Neuronal stem cell (in vitro differentiated cells): ENCODE measurements at regions not wholly inside any gene's neighbourhood (a gene's known extent, or its start where the extent isn't known, plus 50 kb on each side); places are given as distances from the start of the nearest gene placed in this dataset.
A peak's percentile ranks its signal among the peaks of the same experiment; 100 is the strongest.

Source experiments
- DNase-seq: peaks from one replicate; pipeline ENCODE4 v3.0.0-alpha.2; 2013; ENCODE audit warnings: low spot score
- H2AFZ ChIP-seq: one replicate; pipeline ENCODE4 v1.6.1; 2013; ENCODE audit warnings: mild to moderate bottlenecking, low read length, inconsistent platforms
- H2AK5ac ChIP-seq: 2 replicates; pipeline ENCODE4 v1.6.1; 2013; ENCODE audit warnings: low read depth, mild to moderate bottlenecking, inconsistent platforms, low read length, moderate library complexity, mixed read lengths
- H2BK120ac ChIP-seq: 2 replicates; pipeline ENCODE4 v1.6.1; 2013; ENCODE audit warnings: low read depth, mild to moderate bottlenecking, inconsistent platforms, low read length, moderate library complexity, mixed read lengths
- H2BK12ac ChIP-seq: one replicate; pipeline ENCODE4 v1.6.1; 2013; ENCODE audit warnings: low read length, inconsistent platforms
- H2BK15ac ChIP-seq: 2 replicates; pipeline ENCODE4 v1.6.1; 2013; ENCODE audit warnings: mild to moderate bottlenecking, low read length, inconsistent platforms, mixed read lengths
- H2BK5ac ChIP-seq: one replicate; pipeline ENCODE4 v1.6.1; 2013; ENCODE audit warnings: inconsistent platforms, mild to moderate bottlenecking, low read length, moderate library complexity
- H3K14ac ChIP-seq: one replicate; pipeline ENCODE4 v1.6.1; 2013; ENCODE audit warnings: low read length, inconsistent platforms
- H3K18ac ChIP-seq: 2 replicates; pipeline ENCODE4 v1.6.1; 2013; ENCODE audit warnings: low read length, inconsistent platforms
- H3K23ac ChIP-seq: 2 replicates; pipeline ENCODE4 v1.6.1; 2013; ENCODE audit warnings: low read depth, mild to moderate bottlenecking, mixed read lengths, low read length, inconsistent platforms; ENCODE audit not compliant: poor library complexity
- H3K27ac ChIP-seq: replicated peaks from 3 replicates; pipeline ENCODE4 v1.5.1; 2013; ENCODE audit warnings: low read length, inconsistent platforms
- H3K27me3 ChIP-seq, 3 experiments: 2 replicates each; pipeline ENCODE4 v1.6.1; 2013; ENCODE audit warnings: low read length in 3 of 3, mild to moderate bottlenecking in 2 of 3, inconsistent platforms in 1 of 3, low read depth in 1 of 3, mixed read lengths in 1 of 3, moderate library complexity in 1 of 3; ENCODE audit not compliant: control insufficient read depth in 3 of 3, insufficient read depth in 3 of 3
- H3K36me3 ChIP-seq, 2 donors: replicated peaks in 1 of 2; 2 replicates each; pipeline ENCODE4 v1.6.1; 2013; ENCODE audit warnings: low read length in 2 of 2; ENCODE audit not compliant: control insufficient read depth in 2 of 2, insufficient read depth in 2 of 2
- H3K4ac ChIP-seq: 2 replicates; pipeline ENCODE4 v1.6.1; 2013; ENCODE audit warnings: inconsistent platforms, mild to moderate bottlenecking, low read length, moderate library complexity
- H3K4me1 ChIP-seq, 2 donors: 1 replicate in 1 of 2; 2 replicates in 1 of 2; pipeline ENCODE4 v1.6.1; 2013; ENCODE audit warnings: low read length in 2 of 2, low read depth in 1 of 2; ENCODE audit not compliant: control insufficient read depth in 2 of 2, insufficient read depth in 1 of 2
- H3K4me2 ChIP-seq: one replicate; pipeline ENCODE4 v1.6.1; 2013; ENCODE audit warnings: mild to moderate bottlenecking, low read length, inconsistent platforms; ENCODE audit not compliant: insufficient read depth, poor library complexity, severe bottlenecking
- H3K4me3 ChIP-seq, 2 donors: 2 replicates each; pipeline ENCODE4 v1.5.1; 2013; ENCODE audit warnings: low read length in 2 of 2, mild to moderate bottlenecking in 2 of 2, inconsistent platforms in 1 of 2, moderate library complexity in 1 of 2
- H3K79me1 ChIP-seq: one replicate; pipeline ENCODE4 v1.6.1; 2013; ENCODE audit warnings: low read depth, mild to moderate bottlenecking, inconsistent platforms, low read length, moderate library complexity
- H3K9ac ChIP-seq: one replicate; pipeline ENCODE4 v1.6.1; 2013; ENCODE audit warnings: mild to moderate bottlenecking, low read depth, low read length, inconsistent platforms; ENCODE audit not compliant: poor library complexity
- H3K9me3 ChIP-seq, 2 donors: replicated peaks in 1 of 2; 2 replicates each; pipeline versions ENCODE3 to v1.6.1; 2013; ENCODE audit warnings: low read length in 2 of 2, mild to moderate bottlenecking in 2 of 2, inconsistent platforms in 1 of 2, low read depth in 1 of 2, mixed read lengths in 1 of 2, moderate library complexity in 1 of 2; ENCODE audit not compliant: control insufficient read depth in 2 of 2, insufficient read depth in 1 of 2
- H4K8ac ChIP-seq: one replicate; pipeline ENCODE4 v1.6.1; 2013; ENCODE audit warnings: low read depth, mild to moderate bottlenecking, inconsistent platforms, low read length, moderate library complexity
- H4K91ac ChIP-seq: one replicate; pipeline ENCODE4 v1.6.1; 2013; ENCODE audit warnings: low read length, low read depth, mild to moderate bottlenecking, inconsistent platforms; ENCODE audit not compliant: poor library complexity
- WGBS, 2 donors: extraction: QIAGEN DNeasy Blood & Tissue Kit; methylation state at CpG; one replicate each; pipeline ENCODE4 v1.1.7; 2013; ENCODE audit warnings: missing lambda C conversion rate in 2 of 2, mixed read lengths in 1 of 2; ENCODE audit not compliant: insufficient read length in 2 of 2, insufficient replicate concordance in 1 of 2; ENCODE audit errors: extremely low coverage in 2 of 2; 5-methylcytosine and 5-hydroxymethylcytosine counted together

- Histone ChIP-seq H3K4ac (no peak overlapping the region), H3K9ac (no peak overlapping the region), H2AFZ (no peak overlapping the region), H3K23ac (no peak overlapping the region), H3K4me1 (no peaks in the 10 kb centered on the region), H3K27ac (no peak overlapping the region), H4K91ac (no peak overlapping the region), H3K36me3 (no peaks in the 10 kb centered on the region), H2BK5ac (no peak overlapping the region), H2BK15ac (no peak overlapping the region), H3K4me2 (no peak overlapping the region), H4K8ac (no peak overlapping the region), H3K18ac (no peak overlapping the region), H2AK5ac (no peak overlapping the region), H3K79me1 (no peaks in the 10 kb centered on the region), H2BK120ac (no peak overlapping the region), H3K4me3 (no peak overlapping the region), H3K14ac (no peak overlapping the region), H3K27me3 (no peaks in the 10 kb centered on the region), H2BK12ac (no peak overlapping the region), H3K9me3 (peaks cover 2 to 15% of the 10 kb centered on the region in 2 donors)
- no peak for DNase-seq
- no CpG with 5 or more reads among the region's 2 CpGs for WGBS, 2 donors
These were observed 104.2 kb upstream of the SOX13 start for GRCh38 chr1:203968761-203969160.

GRCh38 chr1:203969846-203970245 lies 103.1 kb upstream of the SOX13 start:
- no CpG with 5 or more reads among the region's 3 CpGs for WGBS, 2 donors
- Histone ChIP-seq H3K27ac (no peak overlapping the region), H2AK5ac (no peak overlapping the region), H2BK5ac (no peak overlapping the region), H3K18ac (no peak overlapping the region), H2BK120ac (no peak overlapping the region), H2BK12ac (no peak overlapping the region), H3K4ac (no peak overlapping the region), H3K14ac (no peak overlapping the region), H4K91ac (no peak overlapping the region), H3K36me3 (no peaks in the 10 kb centered on the region), H3K4me1 (no peaks in the 10 kb centered on the region), H3K23ac (no peak overlapping the region), H3K4me3 (no peak overlapping the region), H2AFZ (no peak overlapping the region), H3K4me2 (no peak overlapping the region), H3K27me3 (no peaks in the 10 kb centered on the region), H3K79me1 (no peaks in the 10 kb centered on the region), H4K8ac (no peak overlapping the region), H2BK15ac (no peak overlapping the region), H3K9ac (no peak overlapping the region), H3K9me3 (peaks cover 0 to 16% of the 10 kb centered on the region in 2 donors)
- DNase-seq: no peak

GRCh38 chr1:203985044-203985443 lies 87.9 kb upstream of the SOX13 start:
- no peak overlapping the region for H3K4me3 ChIP-seq
- H3K79me1 ChIP-seq: no peaks in the 10 kb centered on the region
- H3K4me1 ChIP-seq: peaks cover 0 to 6% of the 10 kb centered on the region in 2 donors
- no peak overlapping the region for H3K9ac ChIP-seq
- peak overlapping the region; percentile 95 for H3K27ac ChIP-seq
- peaks cover 0 to 9% (median 0%) of the 10 kb centered on the region in 3 experiments for H3K27me3 ChIP-seq
- no peak overlapping the region for H3K18ac ChIP-seq
- H3K4ac ChIP-seq: no peak overlapping the region
- no peak overlapping the region for H3K23ac ChIP-seq
- no peak overlapping the region for H3K14ac ChIP-seq
- no peak overlapping the region for H2BK15ac ChIP-seq
- peak overlapping the region; percentile 20 for H2AFZ ChIP-seq
- H4K8ac ChIP-seq: no peak overlapping the region
- no peak overlapping the region for H2BK120ac ChIP-seq
- peaks cover 0 to 8% of the 10 kb centered on the region in 2 donors for H3K9me3 ChIP-seq
- H3K4me2 ChIP-seq: no peak overlapping the region
- no peak overlapping the region for H2BK12ac ChIP-seq
- no peak overlapping the region for H2AK5ac ChIP-seq
- no peaks in the 10 kb centered on the region for H3K36me3 ChIP-seq
- no peak overlapping the region for H2BK5ac ChIP-seq
- peak; percentile 74 for DNase-seq
- no peak overlapping the region for H4K91ac ChIP-seq

GRCh38 chr1:203985676-203986075 lies 87.2 kb upstream of the SOX13 start:
- no peaks in the 10 kb centered on the region for H3K79me1 ChIP-seq
- no peak overlapping the region for H3K14ac ChIP-seq
- H2AK5ac ChIP-seq: no peak overlapping the region
- peak overlapping the region; percentile 22 for H3K18ac ChIP-seq
- no peak overlapping the region for H3K4me3 ChIP-seq
- peaks cover 0 to 6% of the 10 kb centered on the region in 2 donors for H3K4me1 ChIP-seq
- no peak overlapping the region for H3K23ac ChIP-seq
- H2BK5ac ChIP-seq: peak overlapping the region; percentile 25
- no peak overlapping the region for H2BK12ac ChIP-seq
- H3K9me3 ChIP-seq: peaks cover 0 to 8% of the 10 kb centered on the region in 2 donors
- no peak overlapping the region for H3K4me2 ChIP-seq
- peak overlapping the region; percentile 65 for H2BK120ac ChIP-seq
- H4K91ac ChIP-seq: no peak overlapping the region
- H3K36me3 ChIP-seq: no peaks in the 10 kb centered on the region
- peak overlapping the region; percentile 95 for H3K27ac ChIP-seq
- WGBS, 2 donors: no CpG with 5 or more reads among the region's 2 CpGs
- no peak overlapping the region for H2BK15ac ChIP-seq
- H4K8ac ChIP-seq: no peak overlapping the region
- peak overlapping the region; percentile 20 for H2AFZ ChIP-seq
- no peak for DNase-seq
- peaks cover 0 to 9% (median 0%) of the 10 kb centered on the region in 3 experiments for H3K27me3 ChIP-seq
- H3K4ac ChIP-seq: no peak overlapping the region
- H3K9ac ChIP-seq: no peak overlapping the region
